ENCODE measurements at regions not wholly inside any gene's neighbourhood (a gene's known extent, or its start where the extent isn't known, plus 50 kb on each side); places are given as distances from the start of the nearest gene placed in this dataset.

- Histone ChIP-seq H3K27ac (no peak overlapping the region), H3K27me3 (ENCODE audit: insufficient read depth, low read depth) (no peaks in the 10 kb centered on the region), H4K20me1 (ENCODE audit: insufficient read depth) (no peaks in the 10 kb centered on the region), H3K4me1 (ENCODE audit: low read depth, poor library complexity, severe bottlenecking) (no peaks in the 10 kb centered on the region), H3K4me3 (IDR thresholded peaks at IDR 0.05; ENCODE audit: insufficient read depth, low read depth, low read length) (no peak overlapping the region), H3K9ac (no peak overlapping the region), H2AFZ (ENCODE audit: low read depth) (no peak overlapping the region), H3K36me3 (ENCODE audit: insufficient read depth) (no peaks in the 10 kb centered on the region), H3K4me2 (no peak overlapping the region), H3K79me2 (ENCODE audit: insufficient read depth, low read depth) (no peaks in the 10 kb centered on the region)
- TF ChIP-seq CTCF (conservative IDR thresholded peaks at IDR 0.05; ENCODE audit: low read depth, low read length) = no peak
Observed at GRCh38 chr7:50954716-50955115, 172.0 kb upstream of the GRB10 start.

DNA sequence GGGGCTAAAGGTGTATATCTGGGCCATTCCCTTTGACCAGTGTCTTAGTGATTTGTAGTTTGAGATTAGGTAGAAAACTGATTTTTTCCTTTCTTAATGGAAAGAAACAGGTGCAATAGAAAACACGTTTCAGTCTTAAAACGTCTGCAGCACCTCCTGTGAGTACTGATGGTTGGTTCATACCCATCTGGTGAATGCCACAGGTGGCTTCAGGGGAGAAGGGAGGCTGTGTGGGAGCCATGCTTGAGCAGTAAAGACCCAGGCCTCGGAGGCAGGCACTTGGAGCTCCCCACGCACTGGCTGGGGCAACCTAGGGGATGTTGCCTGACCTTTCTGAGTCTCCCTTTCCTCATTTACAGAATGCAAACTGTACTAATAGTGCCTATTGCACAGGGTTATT, 171.5 kb upstream of the GRB10 start:
- Histone ChIP-seq H3K36me3 (ENCODE audit: insufficient read depth) (no peaks in the 10 kb centered on the region), H3K4me3 (IDR thresholded peaks at IDR 0.05; ENCODE audit: insufficient read depth, low read depth, low read length) (no peak overlapping the region), H2AFZ (ENCODE audit: low read depth) (no peak overlapping the region), H4K20me1 (ENCODE audit: insufficient read depth) (no peaks in the 10 kb centered on the region), H3K79me2 (ENCODE audit: insufficient read depth, low read depth) (no peaks in the 10 kb centered on the region), H3K27ac (no peak overlapping the region), H3K27me3 (ENCODE audit: insufficient read depth, low read depth) (no peaks in the 10 kb centered on the region), H3K4me2 (no peak overlapping the region), H3K9ac (no peak overlapping the region), H3K4me1 (ENCODE audit: low read depth, poor library complexity, severe bottlenecking) (no peaks in the 10 kb centered on the region)
- no peak for TF ChIP-seq CTCF (conservative IDR thresholded peaks at IDR 0.05; ENCODE audit: low read depth, low read length)

DNA sequence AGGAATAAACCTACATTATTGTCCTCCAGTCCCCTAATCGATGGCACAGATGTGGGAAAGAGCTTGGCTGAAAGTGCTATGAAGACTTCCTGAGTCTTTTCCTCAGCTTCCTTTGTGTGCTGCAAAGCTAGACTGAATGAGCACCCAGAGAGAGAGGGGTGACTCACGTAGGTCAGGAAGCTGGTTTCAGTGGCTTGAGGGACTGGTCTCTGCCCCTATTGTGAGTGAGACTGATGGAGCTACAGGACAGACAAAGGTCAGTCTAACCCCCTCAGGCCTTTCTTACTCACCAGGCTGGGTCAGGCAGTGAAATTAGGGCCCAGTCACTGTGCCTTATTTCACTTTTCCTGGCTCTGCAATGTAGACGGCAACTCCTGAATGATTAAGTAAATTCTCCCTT, 171.1 kb upstream of the GRB10 start:
- H3K27ac ChIP-seq = no peak overlapping the region
- no peak overlapping the region for H2AFZ ChIP-seq (ENCODE audit: low read depth)
- no peak overlapping the region for H3K4me2 ChIP-seq
- no peak for TF ChIP-seq CTCF (conservative IDR thresholded peaks at IDR 0.05; ENCODE audit: low read depth, low read length)
- no peaks in the 10 kb centered on the region for H3K79me2 ChIP-seq (ENCODE audit: insufficient read depth, low read depth)
- no peaks in the 10 kb centered on the region for H3K36me3 ChIP-seq (ENCODE audit: insufficient read depth)
- no peak overlapping the region for H3K9ac ChIP-seq
- H3K27me3 ChIP-seq (ENCODE audit: insufficient read depth, low read depth) = no peaks in the 10 kb centered on the region
- no peak overlapping the region for H3K4me3 ChIP-seq (IDR thresholded peaks at IDR 0.05; ENCODE audit: insufficient read depth, low read depth, low read length)
- H4K20me1 ChIP-seq (ENCODE audit: insufficient read depth) = no peaks in the 10 kb centered on the region
- H3K4me1 ChIP-seq (ENCODE audit: low read depth, poor library complexity, severe bottlenecking) = no peaks in the 10 kb centered on the region

DNA sequence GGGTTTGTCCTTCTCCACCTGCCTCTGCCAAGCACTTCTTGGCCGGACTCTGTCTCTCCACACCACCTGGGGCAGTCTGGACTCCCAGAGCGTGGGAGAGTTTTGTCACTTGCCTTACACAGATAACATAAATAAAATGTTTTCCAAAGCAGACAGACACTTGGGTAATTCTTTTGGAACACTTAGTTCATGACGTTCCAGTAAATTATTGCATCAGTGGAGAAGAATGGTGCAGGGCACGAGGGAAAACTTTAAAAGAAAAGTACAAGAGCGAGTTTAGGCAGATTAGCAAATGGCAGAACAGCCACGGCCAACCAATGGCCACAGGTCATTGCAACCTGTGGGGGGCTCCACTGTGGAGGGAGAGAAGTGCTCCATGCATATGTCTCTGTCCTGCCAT, 170.6 kb upstream of the GRB10 start:
- no peak for TF ChIP-seq CTCF (conservative IDR thresholded peaks at IDR 0.05; ENCODE audit: low read depth, low read length)
- no peak overlapping the region for H2AFZ ChIP-seq (ENCODE audit: low read depth)
- no peak overlapping the region for H3K27ac ChIP-seq

DNA sequence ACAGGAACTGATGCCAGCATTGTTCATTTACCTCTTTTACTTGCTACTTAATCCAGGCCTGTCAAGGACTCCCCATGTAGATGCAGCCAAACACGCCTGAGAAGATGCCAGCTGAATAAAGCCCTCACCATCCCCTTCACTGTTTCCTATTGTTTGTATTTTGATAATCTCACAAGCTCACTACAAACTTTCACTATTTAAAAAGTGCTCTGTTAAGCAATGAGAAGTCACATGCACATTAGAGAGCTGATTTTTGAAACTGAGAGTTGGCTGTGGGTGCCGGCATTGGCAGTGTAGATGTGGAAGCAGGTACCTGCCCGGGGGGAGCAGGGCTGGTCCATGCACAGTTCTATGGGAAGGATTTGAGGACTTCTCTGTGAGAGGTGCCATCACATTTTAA, 169.8 kb upstream of the GRB10 start:
- Histone ChIP-seq H4K20me1 (ENCODE audit: insufficient read depth) (no peaks in the 10 kb centered on the region), H3K79me2 (ENCODE audit: insufficient read depth, low read depth) (no peaks in the 10 kb centered on the region), H3K4me1 (ENCODE audit: low read depth, poor library complexity, severe bottlenecking) (no peaks in the 10 kb centered on the region), H3K27me3 (ENCODE audit: insufficient read depth, low read depth) (no peaks in the 10 kb centered on the region), H3K4me3 (IDR thresholded peaks at IDR 0.05; ENCODE audit: insufficient read depth, low read depth, low read length) (no peak overlapping the region), H2AFZ (ENCODE audit: low read depth) (no peak overlapping the region), H3K36me3 (ENCODE audit: insufficient read depth) (no peaks in the 10 kb centered on the region), H3K9ac (no peak overlapping the region), H3K4me2 (no peak overlapping the region; the same call in 1 of the 2 replicates), H3K27ac (no peak overlapping the region)
- no peak for TF ChIP-seq CTCF (conservative IDR thresholded peaks at IDR 0.05; ENCODE audit: low read depth, low read length)

More for the DNA sequence above, 170.6 kb upstream of the GRB10 start:
- Histone ChIP-seq H3K79me2 (ENCODE audit: insufficient read depth, low read depth) (no peaks in the 10 kb centered on the region), H3K4me2 (no peak overlapping the region), H3K36me3 (ENCODE audit: insufficient read depth) (no peaks in the 10 kb centered on the region), H3K27me3 (ENCODE audit: insufficient read depth, low read depth) (no peaks in the 10 kb centered on the region), H3K4me1 (ENCODE audit: low read depth, poor library complexity, severe bottlenecking) (no peaks in the 10 kb centered on the region), H3K4me3 (IDR thresholded peaks at IDR 0.05; ENCODE audit: insufficient read depth, low read depth, low read length) (no peak overlapping the region), H4K20me1 (ENCODE audit: insufficient read depth) (no peaks in the 10 kb centered on the region), H3K9ac (no peak overlapping the region)
